SK-N-SH treated with all-trans-retinoic acid at 6 μM for 48 hours (cell line): ENCODE measurements at regions not wholly inside any gene's neighbourhood (a gene's known extent, or its start where the extent isn't known, plus 50 kb on each side); places are given as distances from the start of the nearest gene placed in this dataset.

Experiments used
- GLIS3 ChIP-seq: fragments of 250-450 bp; sonication (Bioruptor Pico); IDR thresholded peaks from 2 replicates; pipeline ENCODE4 v1.5.0; 2020; ENCODE audit warnings: mild to moderate bottlenecking, moderate library complexity
- ZNF565 ChIP-seq: fragments of 450-650 bp; formaldehyde crosslinking; conservative IDR thresholded peaks from 2 replicates; pipeline ENCODE4 v1.5.0; 2020; ENCODE audit warnings: low read depth, mild to moderate bottlenecking, moderate library complexity
- ZNF70 ChIP-seq: fragments of 450-650 bp; formaldehyde crosslinking; IDR thresholded peaks from 2 replicates; pipeline ENCODE4 v1.5.0; 2020; ENCODE audit warnings: mild to moderate bottlenecking, moderate library complexity
- TF ChIP-seq, protein P1 (sequence below): fragments of 250-450 bp; sonication (Bioruptor Pico); IDR thresholded peaks from 2 replicates; pipeline ENCODE4 v1.8.0; 2020; ENCODE audit warnings: mild to moderate bottlenecking, moderate library complexity, borderline replicate concordance

- TF ChIP-seq ZNF70 (CRISPR knock-in tag) (no peak), GLIS3 (CRISPR knock-in tag) (no peak), ZNF565 (CRISPR knock-in tag) (no peak)
- TF ChIP-seq, protein P1, sequence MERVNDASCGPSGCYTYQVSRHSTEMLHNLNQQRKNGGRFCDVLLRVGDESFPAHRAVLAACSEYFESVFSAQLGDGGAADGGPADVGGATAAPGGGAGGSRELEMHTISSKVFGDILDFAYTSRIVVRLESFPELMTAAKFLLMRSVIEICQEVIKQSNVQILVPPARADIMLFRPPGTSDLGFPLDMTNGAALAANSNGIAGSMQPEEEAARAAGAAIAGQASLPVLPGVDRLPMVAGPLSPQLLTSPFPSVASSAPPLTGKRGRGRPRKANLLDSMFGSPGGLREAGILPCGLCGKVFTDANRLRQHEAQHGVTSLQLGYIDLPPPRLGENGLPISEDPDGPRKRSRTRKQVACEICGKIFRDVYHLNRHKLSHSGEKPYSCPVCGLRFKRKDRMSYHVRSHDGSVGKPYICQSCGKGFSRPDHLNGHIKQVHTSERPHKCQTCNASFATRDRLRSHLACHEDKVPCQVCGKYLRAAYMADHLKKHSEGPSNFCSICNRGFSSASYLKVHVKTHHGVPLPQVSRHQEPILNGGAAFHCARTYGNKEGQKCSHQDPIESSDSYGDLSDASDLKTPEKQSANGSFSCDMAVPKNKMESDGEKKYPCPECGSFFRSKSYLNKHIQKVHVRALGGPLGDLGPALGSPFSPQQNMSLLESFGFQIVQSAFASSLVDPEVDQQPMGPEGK (CRISPR knock-in tag) = no peak
Measured at GRCh38 chr17:71679832-71680231, 441.0 kb upstream of the SOX9 start.
